ENCODE measurements at regions not wholly inside any gene's neighbourhood (a gene's known extent, or its start where the extent isn't known, plus 50 kb on each side); places are given as distances from the start of the nearest gene placed in this dataset.
"Not testable (repeated sequence)": the region's sequence is repeated elsewhere in the genome, so short reads cannot be mapped to it uniquely, and the experiment has no call there.

- DNase-seq (ENCODE audit: low spot score), result no peak
Measured at GRCh38 chr5:96203761-96204160, 229.3 kb downstream of the PCSK1 start.

DNA sequence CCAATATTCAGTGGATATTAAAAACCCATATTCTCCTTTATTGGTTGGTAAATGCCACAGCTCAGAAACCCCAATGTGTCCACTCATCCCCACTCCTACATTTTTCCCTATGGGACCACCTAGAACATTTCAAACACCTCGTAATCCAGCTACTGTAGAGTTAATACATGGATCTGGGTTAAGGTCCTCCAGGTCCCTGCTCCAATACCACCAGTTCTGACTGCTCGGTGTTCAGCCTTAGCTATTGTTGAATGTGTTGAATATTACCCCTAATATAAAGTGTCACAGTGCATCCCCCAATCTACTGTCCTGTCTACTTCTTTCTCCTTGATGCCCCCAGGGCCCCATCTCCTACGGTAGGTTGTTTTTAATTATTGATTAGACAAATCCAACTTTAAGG is 231.5 kb downstream of the PCSK1 start:
- no peak for DNase-seq (ENCODE audit: low spot score)

DNA sequence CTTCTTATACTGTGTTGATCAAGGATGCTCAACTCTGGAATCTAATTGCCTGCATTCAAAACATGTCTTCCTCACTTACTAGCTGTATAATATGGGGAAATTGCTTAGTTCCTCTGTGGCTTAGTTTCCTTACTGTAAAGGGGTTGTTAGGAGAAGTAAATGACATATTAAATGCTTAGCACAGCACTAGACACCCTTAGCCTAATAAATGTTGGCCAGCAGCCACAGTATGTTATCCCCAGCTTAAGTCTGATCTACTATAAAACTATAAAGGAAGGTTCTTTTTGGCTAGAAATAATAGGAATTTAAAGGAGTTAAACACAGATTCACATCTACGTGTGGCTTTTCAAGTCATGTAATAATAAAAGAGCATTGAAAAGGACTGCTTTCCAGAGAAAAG is 232.4 kb downstream of the PCSK1 start:
- DNase-seq (ENCODE audit: low spot score), result no peak

- no peak for DNase-seq (ENCODE audit: low spot score)
Measured at GRCh38 chr5:96199713-96200183, 233.3 kb downstream of the PCSK1 start.

- no peak for DNase-seq (ENCODE audit: low spot score)
Measured at GRCh38 chr5:96198356-96199058, 234.5 kb downstream of the PCSK1 start.

- not testable (repeated sequence) for DNase-seq (ENCODE audit: low spot score)
Measured at GRCh38 chr5:96197767-96198166, 235.3 kb downstream of the PCSK1 start.

GRCh38 chr5:96197347-96197746 is 235.7 kb upstream of the ELL2 start:
- no peak for DNase-seq (ENCODE audit: low spot score)

GRCh38 chr5:96196890-96197289 is 235.2 kb upstream of the ELL2 start:
- no peak for DNase-seq (ENCODE audit: low spot score)

DNA sequence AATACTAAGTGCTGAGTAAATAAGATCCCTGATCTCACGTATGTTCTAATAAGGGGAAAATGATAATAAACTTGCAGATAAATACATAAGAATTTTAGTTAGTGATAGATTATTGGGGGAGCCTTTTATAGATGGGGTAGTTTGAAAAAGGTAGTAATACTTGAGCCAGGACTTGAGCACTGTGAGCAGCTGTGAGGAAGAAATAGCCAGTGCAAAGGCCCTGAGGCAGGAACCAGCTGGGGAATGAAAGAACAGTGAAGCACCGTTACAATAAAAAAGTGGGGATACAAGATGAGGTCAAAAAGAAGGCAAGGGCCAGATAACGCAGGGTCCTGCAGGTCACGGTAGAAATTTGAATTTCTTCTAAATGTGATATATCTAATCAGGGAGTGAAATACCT is 234.8 kb upstream of the ELL2 start:
- no peak for DNase-seq (ENCODE audit: low spot score)

GRCh38 chr5:96195123-96195522 is 233.5 kb upstream of the ELL2 start:
- no peak for DNase-seq (ENCODE audit: low spot score)

DNA sequence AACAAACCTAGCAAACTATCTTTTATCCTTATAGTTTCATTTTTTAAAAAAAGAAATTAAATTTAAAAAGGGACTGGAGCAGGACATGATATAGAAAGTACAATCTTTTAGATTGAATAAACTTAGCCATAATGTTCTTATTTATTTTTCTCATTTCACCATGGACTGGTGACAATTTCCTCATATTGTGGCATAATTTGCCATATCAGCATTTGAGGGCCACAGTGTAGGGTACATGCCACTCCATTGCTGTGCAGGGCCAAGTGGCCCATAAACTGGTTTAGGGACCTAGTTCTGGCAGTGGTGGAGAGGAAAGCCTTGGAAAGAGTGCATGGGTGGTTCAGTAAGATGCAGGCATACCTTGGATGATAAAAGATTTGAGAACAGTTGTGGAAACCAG is 232.9 kb upstream of the ELL2 start:
- DNase-seq (ENCODE audit: low spot score), result no peak

DNA sequence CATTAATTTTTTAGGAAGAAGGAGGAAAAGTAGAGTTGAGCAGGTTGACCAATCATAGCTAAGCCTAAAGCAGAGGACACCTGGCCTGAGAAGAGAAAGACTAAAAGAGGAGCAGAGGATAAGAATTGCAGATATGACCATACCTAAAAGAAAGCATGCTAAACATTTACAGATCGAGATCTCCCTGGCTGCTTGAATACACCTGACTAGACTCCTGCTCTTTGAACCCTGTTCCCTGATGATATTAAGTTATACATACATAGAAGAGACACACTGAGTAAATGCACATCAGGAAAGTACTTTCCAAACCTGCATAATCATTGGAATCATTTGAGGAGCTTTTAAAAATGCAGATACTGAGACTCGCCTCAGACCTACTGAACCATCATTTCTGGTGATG is 232.3 kb upstream of the ELL2 start:
- DNase-seq (ENCODE audit: low spot score), result no peak

DNA sequence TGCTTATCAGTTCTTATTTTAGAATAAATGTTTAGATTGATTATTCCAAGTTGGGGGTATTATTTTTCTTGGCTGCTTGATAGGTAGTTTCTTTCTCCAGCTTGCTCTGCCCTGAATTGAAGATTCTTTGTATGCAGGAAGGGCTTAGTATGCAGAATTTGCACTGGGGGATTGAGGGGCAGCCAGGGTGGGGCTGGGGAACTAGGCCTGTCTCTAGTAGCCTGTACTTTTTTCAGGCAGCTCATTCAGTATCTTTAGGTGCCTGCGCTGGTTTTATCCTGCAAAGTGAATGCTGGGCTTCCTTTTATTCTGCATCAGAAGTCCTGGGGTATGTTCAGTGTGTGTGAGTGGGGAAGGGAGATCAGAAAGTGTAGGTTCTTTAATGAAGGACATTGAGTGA is 228.3 kb upstream of the ELL2 start:
- no peak for DNase-seq (ENCODE audit: low spot score)

- DNase-seq (ENCODE audit: low spot score), result no peak
Measured at GRCh38 chr5:96189028-96189826, 227.6 kb upstream of the ELL2 start.

DNA sequence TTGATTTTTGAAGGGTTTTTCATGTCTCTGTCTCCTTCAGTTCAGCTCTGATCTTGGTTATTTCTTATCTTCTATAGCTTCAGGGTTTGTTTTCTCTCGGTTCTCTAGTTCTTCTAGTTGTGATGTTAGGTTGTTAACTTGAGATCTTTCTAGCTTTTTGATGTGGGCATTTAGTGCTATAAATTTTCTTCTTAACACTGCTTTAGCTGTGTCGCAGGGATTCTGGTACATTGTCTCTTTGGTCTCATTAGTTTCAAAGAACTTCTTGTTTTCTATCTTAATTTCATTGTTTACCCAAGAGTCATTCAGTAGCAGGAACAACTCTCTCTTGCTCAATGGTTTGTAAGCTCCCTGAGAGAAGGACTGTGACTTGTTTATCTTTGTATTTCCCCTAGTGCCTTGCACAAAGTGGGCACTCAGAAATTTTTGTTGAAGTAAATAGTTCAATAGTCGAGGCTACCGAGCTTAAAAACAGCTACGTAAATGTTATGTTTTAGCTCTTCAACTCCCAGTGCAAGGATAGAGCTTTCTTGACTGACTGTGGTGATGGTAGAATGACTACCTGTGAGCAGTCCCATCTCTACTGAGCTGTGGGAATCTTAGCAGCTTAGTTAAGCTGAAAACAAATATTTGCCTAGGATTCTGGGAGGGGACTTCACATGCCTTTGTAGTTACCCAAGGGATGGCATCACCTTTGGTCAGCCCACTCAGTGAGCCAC is 225.8 kb upstream of the ELL2 start:
- DNase-seq (ENCODE audit: low spot score), result no peak

DNA sequence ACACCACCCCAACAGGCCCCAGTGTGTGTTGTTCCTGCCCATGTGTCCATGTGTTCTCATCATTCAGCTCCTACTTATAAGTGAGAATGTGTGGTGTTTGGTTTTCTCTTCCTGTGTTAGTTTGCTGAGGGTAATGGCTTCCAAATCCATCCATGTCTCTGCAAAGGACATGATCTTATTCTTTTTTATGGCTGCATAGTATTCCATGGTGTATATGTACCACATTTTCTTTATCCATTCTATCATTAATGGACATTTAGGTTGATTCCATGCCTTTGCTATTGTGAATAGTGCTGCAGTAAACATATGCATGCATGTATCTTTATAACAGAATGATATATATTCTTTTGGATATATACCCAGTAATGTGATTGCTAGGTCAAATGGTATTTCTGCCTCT is 222.9 kb upstream of the ELL2 start:
- DNase-seq (ENCODE audit: low spot score), result not testable (repeated sequence)

DNA sequence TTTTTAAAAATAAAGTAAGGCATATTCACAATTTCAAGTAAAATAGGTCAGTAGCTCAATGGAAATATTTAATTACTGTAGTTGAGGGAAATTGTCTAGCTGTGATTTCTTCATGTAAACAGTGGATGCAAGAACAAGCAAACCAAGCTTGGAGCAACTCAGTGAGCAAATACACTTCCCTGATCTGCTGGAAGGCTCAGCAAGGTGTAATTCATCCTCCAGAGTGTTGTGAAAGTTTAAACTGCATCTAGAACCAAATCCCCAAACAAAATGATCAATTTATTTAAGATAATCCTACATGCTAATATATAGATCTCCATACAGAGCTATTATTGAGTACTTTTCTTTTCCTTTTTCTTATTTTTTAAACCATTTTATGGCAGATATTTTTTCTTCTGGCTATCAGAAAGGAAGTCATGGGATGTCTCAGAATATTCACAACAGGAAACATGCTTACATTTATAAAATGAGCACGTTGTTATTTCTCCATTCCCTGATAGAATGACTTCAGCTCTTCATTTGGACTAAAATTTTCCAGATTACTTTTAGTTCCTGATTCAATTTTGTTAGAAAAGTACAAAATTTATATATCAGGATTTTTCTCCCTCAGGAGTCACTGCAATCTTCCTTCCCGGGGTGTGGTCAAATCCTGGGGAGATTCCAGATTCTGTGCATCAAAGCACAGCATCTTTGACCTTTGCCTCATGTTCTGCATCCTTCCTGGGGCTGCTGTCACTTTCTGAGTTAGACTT is 219.2 kb upstream of the ELL2 start:
- DNase-seq (ENCODE audit: low spot score), result no peak

DNA sequence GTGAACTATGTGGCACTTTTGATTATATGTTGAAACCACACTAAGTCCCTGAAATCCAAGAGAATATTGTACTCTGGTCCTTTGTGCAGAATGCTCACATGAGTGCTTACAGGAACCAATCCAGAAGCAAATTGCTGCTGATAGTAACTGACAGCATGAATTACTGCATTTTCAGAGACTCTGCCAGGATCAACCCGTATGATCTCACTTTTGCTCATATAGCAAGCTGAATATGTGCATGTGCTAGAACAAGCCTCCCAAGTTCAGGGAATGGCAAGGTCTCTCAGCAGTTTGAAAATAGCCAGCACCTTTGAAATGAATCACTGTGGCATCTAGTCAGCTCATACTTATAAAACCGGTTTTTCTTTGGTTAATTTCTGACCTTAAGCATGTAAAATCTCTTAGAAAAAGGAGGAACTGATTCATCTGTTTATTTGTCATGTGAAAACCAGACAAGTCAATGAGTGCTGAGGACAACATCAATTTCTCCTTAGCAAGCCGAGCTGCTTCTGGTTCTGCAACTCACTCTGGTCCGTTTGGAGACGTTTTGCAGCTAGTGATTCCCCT is 215.7 kb upstream of the ELL2 start:
- DNase-seq (ENCODE audit: low spot score), result no peak

DNA sequence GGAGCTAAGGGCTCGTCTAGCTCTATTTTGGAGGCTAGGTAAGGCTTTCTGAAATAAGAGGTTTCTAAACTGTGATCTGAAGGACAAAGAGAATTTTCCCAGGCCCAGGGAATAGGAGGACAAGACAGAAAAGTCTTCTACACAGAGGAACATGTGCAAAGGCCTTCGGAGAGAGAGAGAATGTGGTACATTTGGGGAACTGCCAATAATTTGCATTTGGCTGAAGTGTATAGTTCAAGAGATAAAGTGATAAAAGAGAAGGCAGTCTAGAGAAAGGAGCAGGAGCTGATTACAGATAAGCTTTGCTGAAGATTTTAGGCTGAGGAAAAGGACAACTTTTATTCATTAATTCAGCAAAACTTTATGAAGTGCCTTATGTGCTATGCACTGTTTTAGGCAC is 214.4 kb upstream of the ELL2 start:
- no peak for DNase-seq (ENCODE audit: low spot score)

DNA sequence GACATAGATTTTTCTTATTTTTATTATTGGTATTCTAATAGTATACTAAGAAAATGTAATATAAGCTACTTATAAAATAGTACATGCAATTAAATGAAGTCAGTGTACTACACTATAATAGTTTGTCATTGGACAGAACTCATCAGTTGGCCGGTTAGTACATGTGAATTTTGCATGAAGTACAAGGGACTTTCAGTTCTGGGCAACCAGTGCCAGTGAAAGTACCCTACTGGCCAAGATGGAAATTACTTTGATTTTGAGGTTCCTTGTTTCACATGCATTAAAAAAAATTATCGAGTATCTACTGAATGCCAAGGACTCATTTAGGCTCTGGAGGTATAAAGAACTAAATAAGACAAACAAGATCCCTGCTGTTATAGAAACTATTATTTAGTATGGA is 213.4 kb upstream of the ELL2 start:
- DNase-seq (ENCODE audit: low spot score), result no peak

DNA sequence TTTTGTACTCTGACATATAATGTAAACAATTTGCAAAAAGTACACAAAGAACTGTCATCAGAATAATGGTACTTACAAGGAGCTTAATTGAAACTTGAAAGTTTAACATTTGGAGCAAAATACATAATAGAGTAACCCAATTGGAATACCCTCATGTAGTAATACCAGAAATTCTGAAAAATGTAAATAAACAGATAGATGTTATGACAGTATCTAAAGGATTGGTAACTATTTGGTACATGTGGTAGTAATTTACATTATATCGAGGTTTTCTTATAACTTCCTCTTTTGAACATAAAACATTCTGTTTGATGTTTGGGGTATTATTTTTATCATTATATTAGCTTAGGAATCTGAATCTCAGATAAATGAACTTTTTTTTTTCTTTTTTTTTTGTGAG is 211.7 kb upstream of the ELL2 start:
- no peak for DNase-seq (ENCODE audit: low spot score)

GRCh38 chr5:96172436-96172835 is 210.8 kb upstream of the ELL2 start:
- no peak for DNase-seq (ENCODE audit: low spot score)
